Gastrocnemius medialis (tissue), 4 donors: ENCODE measurements at regions not wholly inside any gene's neighbourhood (a gene's known extent, or its start where the extent isn't known, plus 50 kb on each side); places are given as distances from the start of the nearest gene placed in this dataset.

Experiments
- POLR2A ChIP-seq, 2 donors: fragments of 450-650 bp; IDR thresholded peaks; one replicate each; pipeline ENCODE4 v1.6.1; 2017; ENCODE audit warnings: antibody characterized with exemption in 2 of 2, mild to moderate bottlenecking in 2 of 2, moderate library complexity in 2 of 2
- TF ChIP-seq, protein P1 (sequence below), 5 experiments: fragments of 450-650 bp in 3 of 5; fragments of 200-600 bp in 2 of 5; sonication (generic) in 2 of 5; IDR thresholded peaks in 4 of 5; conservative IDR thresholded peaks in 1 of 5; 1 replicate in 4 of 5; 2 replicates in 1 of 5; pipeline ENCODE4 v1.5.1; 2016 to 2019; ENCODE audit warnings: antibody characterized with exemption in 5 of 5, mild to moderate bottlenecking in 3 of 5, moderate library complexity in 3 of 5

DNA sequence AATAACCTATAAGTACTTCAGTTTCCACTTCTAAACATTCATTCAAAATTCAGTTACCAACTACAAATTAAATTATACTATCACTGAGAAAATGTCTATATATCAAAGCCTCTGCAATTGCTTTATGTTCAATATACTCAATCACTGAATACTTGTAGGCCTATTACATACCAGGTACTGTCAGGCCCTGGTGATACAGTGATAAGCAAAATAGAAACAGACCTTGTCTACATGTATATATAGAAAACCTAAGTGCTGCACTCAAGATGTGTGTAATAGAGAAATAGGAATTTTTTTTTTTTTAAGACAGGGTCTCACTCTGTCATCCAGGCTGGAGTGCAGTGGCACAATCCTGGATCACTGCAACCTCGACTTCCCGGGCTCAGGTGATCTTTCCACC is 53.7 kb upstream of the PHF14 start:
- TF ChIP-seq, protein P1, sequence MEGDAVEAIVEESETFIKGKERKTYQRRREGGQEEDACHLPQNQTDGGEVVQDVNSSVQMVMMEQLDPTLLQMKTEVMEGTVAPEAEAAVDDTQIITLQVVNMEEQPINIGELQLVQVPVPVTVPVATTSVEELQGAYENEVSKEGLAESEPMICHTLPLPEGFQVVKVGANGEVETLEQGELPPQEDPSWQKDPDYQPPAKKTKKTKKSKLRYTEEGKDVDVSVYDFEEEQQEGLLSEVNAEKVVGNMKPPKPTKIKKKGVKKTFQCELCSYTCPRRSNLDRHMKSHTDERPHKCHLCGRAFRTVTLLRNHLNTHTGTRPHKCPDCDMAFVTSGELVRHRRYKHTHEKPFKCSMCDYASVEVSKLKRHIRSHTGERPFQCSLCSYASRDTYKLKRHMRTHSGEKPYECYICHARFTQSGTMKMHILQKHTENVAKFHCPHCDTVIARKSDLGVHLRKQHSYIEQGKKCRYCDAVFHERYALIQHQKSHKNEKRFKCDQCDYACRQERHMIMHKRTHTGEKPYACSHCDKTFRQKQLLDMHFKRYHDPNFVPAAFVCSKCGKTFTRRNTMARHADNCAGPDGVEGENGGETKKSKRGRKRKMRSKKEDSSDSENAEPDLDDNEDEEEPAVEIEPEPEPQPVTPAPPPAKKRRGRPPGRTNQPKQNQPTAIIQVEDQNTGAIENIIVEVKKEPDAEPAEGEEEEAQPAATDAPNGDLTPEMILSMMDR (IDR thresholded peaks at IDR 0.05 in 4 of 5, conservative IDR thresholded peaks at IDR 0.05 in 1 of 5): no peak
- TF ChIP-seq POLR2A (IDR thresholded peaks at IDR 0.05): no peak
